HK-2 (cell line): ENCODE measurements at regions not wholly inside any gene's neighbourhood (a gene's known extent, or its start where the extent isn't known, plus 50 kb on each side); places are given as distances from the start of the nearest gene placed in this dataset.
A peak's percentile ranks its signal among the peaks of the same experiment; 100 is the strongest.

Source experiments
- DNase-seq: peaks from one replicate; pipeline ENCODE4 v3.0.0-alpha.2; 2018; ENCODE audit not compliant: unreplicated experiment

- no peak for DNase-seq
Observed at GRCh38 chr9:18350036-18350435, 123.9 kb upstream of the ADAMTSL1 start.

DNA sequence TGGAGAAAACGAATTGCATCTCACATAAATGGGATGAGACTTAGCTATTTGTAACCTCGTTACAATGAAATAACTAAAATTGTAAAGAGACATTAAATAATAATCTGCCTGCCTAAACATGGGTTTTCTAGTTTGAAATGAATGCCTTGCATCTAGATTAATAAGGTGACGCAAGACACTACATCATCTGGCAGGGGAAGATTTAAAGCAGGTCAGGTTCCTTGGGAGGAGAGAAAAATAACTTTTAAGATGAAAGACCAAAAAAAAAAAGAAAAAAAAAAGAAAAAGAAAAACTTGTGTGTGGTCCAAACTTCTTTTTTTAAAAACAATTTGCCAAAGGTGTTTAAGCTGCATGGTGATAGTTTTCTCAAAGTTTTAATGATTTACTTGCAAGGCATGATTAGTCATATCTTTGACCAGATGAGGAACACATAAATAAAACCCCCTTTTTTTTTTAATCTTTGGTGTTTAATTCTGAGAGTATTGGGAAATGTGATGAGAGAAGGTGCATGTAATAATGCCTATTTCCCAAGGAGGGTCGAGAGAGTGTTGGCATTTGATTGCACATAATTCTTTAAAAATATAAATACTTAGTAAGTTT, 122.9 kb upstream of the ADAMTSL1 start:
- no peak for DNase-seq

- DNase-seq = no peak
Observed at GRCh38 chr9:18352711-18353110, 121.2 kb upstream of the ADAMTSL1 start.

DNA sequence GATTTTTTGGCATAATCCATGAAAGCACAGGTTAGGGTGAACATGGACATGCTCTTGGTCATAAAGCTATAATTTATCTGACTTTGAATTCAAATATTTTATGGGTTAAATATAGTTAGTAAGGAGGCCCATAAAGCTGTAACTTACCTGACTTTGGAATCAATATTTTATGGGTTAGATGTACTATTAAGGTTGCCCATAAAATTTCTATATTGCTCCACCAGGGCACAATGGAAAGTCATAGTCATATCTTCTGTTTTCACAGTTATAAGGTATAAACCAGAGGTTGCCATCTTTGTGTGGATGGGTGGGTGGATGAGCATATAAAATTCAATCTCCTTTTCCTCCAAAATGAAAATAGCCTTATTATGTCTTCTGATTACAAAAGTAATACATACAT, 120.5 kb upstream of the ADAMTSL1 start:
- DNase-seq = no peak

DNA sequence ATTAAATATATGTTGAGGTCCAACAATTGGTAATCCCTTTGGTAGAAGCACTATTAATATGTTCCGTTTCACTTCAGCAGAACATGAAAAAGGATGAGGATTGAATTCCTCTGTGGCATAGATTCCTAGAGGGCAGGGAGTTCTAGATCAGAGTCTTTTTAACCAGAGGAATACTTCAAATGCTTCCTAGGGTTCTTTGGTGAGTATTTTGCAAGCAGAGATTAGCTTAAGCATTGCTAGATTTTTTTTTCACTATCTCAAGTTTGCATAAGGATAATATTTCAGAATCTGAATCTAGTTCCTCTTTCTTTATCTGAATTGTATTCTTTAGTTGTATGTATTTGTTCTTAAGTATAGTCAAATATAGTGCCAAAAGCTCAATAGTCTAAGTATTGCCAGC, 116.6 kb upstream of the ADAMTSL1 start:
- DNase-seq = no peak

DNA sequence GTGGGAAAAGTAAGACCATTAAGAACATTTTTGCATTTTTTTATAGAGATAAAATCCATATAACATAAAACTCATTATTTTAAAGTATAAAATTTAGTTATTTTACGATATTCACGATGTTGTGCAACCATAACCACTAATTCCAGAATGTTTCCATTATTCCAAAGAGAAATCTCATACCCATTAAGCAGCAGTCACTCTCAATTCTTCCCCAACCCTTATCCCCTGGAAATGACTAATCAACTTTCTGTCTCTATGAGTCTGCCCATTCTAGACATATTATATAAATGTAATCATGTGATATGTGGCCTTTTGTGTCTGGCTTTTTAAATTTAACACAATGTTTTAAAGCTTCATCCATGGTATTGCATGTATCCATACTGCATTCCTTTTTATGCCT, 115.6 kb upstream of the ADAMTSL1 start:
- DNase-seq = no peak

DNA sequence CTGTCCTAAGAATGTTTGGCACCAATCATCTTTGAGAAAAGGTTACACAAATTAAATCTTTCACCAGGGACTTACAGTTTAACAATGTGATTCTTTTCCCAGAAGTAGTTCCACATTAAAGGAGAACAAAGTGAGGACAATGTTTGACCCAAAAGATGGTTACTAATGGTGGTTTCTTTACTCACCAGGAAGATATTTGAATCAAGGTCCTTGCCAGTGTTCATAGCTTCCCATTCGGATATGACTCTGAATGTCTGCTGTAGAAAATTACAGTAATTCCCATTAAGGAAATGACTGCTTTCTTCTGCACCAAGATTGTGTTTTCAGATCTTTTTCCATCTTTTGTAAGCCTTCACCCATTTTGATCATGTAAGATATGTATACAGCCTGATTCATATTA, 114.6 kb upstream of the ADAMTSL1 start:
- DNase-seq = no peak

DNA sequence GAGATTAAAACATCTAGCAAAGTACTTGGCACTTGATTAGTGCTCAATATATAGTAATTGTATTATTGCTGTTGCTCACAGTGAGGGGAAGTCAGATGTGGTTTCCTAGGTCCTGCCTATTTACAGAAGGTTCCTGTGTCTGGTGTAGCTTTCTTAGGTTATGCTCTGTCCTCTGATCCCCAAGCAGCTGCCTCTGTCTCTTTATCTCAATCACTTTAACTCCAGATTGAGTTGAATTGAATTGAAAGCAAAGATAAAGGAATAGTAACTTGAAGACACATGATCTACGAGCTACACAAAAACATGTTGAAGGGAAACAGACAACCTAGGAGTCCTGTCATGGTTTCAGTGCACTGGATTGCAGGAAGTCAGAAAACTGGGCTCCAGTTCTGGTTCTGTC, 113.9 kb upstream of the ADAMTSL1 start:
- no peak for DNase-seq

- no peak for DNase-seq
Observed at GRCh38 chr9:18361646-18362045, 112.3 kb upstream of the ADAMTSL1 start.

DNA sequence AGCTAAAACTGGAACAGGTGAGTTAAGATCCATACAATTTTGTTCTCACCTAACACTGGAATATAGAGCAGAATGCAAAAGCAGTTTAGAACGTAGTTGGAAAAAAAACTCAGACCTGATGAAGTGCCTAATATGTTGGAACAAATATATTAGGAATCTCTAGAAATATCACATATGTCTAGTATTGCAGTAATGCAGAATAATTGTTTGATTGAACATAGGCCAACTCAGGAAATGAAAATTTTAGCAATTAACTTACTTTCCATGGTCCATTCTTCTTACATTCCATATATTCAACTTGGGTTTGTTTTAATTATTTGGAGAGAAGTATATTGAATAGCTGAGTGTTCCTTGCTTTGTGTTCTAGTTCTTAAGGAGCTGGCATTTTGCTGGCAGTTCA, 111.8 kb upstream of the ADAMTSL1 start:
- no peak for DNase-seq

- no peak for DNase-seq
Observed at GRCh38 chr9:18362901-18363685, 110.9 kb upstream of the ADAMTSL1 start.

DNA sequence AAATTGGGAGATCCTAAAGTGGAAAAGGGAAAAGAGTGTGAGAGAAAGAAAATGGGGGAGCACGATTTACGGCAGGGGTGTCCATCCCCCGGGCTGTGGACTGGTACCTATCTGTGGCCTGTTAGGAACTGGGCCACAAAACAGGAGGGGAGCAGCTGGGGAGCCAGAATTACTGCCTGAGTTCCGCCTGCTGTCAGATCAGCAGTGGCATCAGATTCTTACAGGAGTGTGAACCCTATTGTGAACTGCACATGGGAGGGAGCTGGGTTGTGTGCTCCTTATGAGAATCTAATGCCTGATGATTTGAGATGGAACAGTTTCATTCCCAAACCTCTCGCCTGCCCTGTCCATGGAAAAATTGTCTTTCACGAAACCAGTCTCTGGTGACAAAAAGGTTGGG, 108.3 kb upstream of the ADAMTSL1 start:
- no peak for DNase-seq

GRCh38 chr9:18366184-18366583, 107.8 kb upstream of the ADAMTSL1 start:
- no peak for DNase-seq

- DNase-seq = no peak
Observed at GRCh38 chr9:18368206-18368605, 105.7 kb upstream of the ADAMTSL1 start.

DNA sequence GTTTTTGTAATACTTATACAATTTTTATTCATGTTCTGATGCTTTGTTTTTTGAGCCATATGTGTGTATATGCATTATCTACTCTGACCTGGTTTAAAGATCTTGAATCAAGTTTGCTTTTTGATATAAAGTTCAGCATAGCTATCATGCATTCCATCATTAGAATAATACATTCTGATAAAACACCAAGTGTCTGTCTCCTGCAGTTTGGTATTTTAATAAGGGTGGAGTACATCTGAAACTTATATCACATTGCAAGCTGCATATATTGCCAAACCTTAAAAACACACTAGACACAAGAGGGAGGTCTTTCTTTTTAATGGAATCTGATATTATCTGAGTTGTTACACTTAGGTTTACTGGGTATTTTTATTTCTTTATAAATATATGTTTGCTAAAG, 102.8 kb upstream of the ADAMTSL1 start:
- no peak for DNase-seq

DNA sequence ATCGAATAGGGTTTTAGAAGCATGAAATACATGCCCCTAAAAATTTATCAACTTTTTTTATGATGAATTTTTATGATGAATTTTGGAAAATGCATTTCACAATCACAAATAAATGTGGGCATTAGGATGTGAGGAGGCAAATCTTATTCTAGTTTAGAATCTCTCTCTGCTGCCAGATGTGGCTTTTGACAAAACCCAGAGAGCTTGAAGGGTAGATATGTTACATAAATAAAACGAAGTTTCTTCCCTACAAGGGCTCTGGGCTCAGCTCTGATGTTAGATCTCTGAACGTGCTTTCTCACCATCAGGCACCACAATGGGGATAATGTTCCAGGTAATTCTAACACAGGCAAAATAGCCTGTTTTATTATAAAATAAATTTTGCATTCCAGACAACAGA, 102.3 kb upstream of the ADAMTSL1 start:
- no peak for DNase-seq

DNA sequence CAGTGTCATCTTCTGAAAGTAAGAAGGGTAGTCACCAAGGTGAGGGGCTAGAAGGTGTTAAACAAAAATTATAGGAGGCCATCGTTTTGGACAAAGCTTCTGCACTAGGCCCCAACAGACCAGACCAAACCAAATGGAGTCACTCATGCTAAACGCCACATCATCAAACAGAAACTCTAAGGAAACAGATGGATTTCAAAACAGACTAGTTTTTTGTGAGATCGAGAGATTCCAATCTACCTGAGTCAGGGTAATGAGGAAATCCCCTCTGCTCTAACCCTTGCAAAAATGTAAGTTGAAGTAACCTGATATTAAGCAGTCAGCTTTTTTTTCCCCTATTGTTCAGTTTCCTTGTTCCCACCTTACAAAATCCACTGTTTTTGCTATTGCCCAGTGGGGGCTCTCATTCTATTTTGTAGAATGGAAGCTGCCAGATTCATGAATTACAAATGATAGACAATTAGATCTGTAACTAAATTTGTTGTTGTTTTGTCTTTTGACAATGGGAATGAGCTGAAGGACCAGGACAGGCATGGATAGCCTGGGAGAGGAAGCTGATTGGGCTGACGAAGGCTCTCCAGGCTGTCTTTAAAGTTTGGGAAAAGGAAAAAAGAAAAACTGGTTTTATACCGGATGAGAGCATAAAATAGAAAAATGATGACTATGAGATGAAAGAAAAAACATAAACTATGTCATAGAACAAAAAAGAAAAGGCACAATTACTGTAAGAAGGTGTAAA, 94.7 kb upstream of the ADAMTSL1 start:
- DNase-seq = peak; percentile 13

GRCh38 chr9:18382243-18382642, 91.7 kb upstream of the ADAMTSL1 start:
- DNase-seq = no peak

GRCh38 chr9:18384066-18384465, 89.9 kb upstream of the ADAMTSL1 start:
- no peak for DNase-seq

DNA sequence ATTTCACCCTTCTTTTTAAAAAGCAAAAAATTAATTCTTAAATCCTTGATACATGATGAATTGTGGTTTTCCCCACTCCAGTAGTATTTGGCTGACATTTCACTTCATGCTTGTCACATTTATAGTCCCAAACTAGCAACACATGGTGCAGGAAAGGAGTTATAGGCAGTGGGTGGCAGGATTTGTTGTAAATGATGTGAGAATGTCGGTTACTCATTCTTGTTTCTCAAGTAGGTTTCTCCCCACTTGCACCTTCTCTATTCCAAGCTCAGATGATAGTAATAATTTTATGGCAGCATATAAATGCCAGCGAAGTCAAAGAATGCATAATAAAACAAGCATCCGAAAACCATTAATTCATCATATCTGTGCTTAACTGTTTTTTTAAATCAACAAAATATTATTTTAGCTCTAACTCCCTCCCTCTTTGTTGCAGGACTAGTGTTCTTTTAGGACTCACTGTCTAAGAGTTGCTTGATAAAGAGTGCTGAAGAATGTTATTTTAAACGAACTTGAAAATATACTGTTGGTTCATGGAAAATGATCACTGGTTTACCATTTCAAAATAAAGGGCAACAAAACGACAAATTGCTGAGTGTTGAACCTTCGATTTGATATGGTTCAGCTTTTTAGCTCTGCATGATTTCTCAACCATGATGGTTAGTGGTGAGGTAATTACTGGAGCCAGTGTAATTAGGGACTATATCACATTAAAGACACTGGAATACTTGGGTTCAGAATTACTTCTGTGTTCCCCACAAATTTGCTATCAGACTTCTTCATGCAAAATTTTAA, 88.1 kb upstream of the ADAMTSL1 start:
- no peak for DNase-seq

GRCh38 chr9:18390393-18390792, 83.6 kb upstream of the ADAMTSL1 start:
- no peak for DNase-seq
